ENCODE measurements at regions not wholly inside any gene's neighbourhood (a gene's known extent, or its start where the extent isn't known, plus 50 kb on each side); places are given as distances from the start of the nearest gene placed in this dataset.

GRCh38 chr21:15151385-15152103 lies 86.7 kb upstream of the NRIP1 start:
- no peak for DNase-seq (ENCODE audit: low read depth)

GRCh38 chr21:15152591-15152990 lies 87.8 kb upstream of the NRIP1 start:
- no peak for DNase-seq (ENCODE audit: low read depth)

GRCh38 chr21:15159382-15160020 lies 94.7 kb upstream of the NRIP1 start:
- DNase-seq (ENCODE audit: low read depth): no peak

GRCh38 chr21:15160136-15160535 lies 95.3 kb upstream of the NRIP1 start:
- no peak for DNase-seq (ENCODE audit: low read depth)

- DNase-seq (ENCODE audit: low read depth): no peak
Measured at GRCh38 chr21:15162921-15163320, 98.1 kb upstream of the NRIP1 start.

GRCh38 chr21:15164273-15164672 lies 99.5 kb upstream of the NRIP1 start:
- DNase-seq (ENCODE audit: low read depth): no peak

- no peak for DNase-seq (ENCODE audit: low read depth)
Measured at GRCh38 chr21:15164678-15165303, 100.0 kb upstream of the NRIP1 start.

- no peak for DNase-seq (ENCODE audit: low read depth)
Measured at GRCh38 chr21:15170614-15171013, 105.8 kb upstream of the NRIP1 start.

GRCh38 chr21:15171546-15171945 lies 106.7 kb upstream of the NRIP1 start:
- no peak for DNase-seq (ENCODE audit: low read depth)

GRCh38 chr21:15172963-15173362 lies 108.2 kb upstream of the NRIP1 start:
- DNase-seq (ENCODE audit: low read depth): no peak

GRCh38 chr21:15174923-15175322 lies 110.1 kb upstream of the NRIP1 start:
- no peak for DNase-seq (ENCODE audit: low read depth)

- no peak for DNase-seq (ENCODE audit: low read depth)
Measured at GRCh38 chr21:15182731-15183130, 117.9 kb upstream of the NRIP1 start.

- DNase-seq (ENCODE audit: low read depth): no peak
Measured at GRCh38 chr21:15183813-15184257, 119.0 kb upstream of the NRIP1 start.

GRCh38 chr21:15190412-15190811 lies 125.6 kb upstream of the NRIP1 start:
- no peak for DNase-seq (ENCODE audit: low read depth)

- no peak for DNase-seq (ENCODE audit: low read depth)
Measured at GRCh38 chr21:15190837-15191236, 126.0 kb upstream of the NRIP1 start.

GRCh38 chr21:15191342-15191741 lies 126.5 kb upstream of the NRIP1 start:
- no peak for DNase-seq (ENCODE audit: low read depth)

- no peak for DNase-seq (ENCODE audit: low read depth)
Measured at GRCh38 chr21:15192243-15192642, 127.4 kb upstream of the NRIP1 start.

GRCh38 chr21:15193937-15194336 lies 129.1 kb upstream of the NRIP1 start:
- DNase-seq (ENCODE audit: low read depth): no peak

- DNase-seq (ENCODE audit: low read depth): no peak
Measured at GRCh38 chr21:15195104-15195503, 130.3 kb upstream of the NRIP1 start.

GRCh38 chr21:15195768-15196167 lies 131.0 kb upstream of the NRIP1 start:
- no peak for DNase-seq (ENCODE audit: low read depth)

GRCh38 chr21:15197696-15198095 lies 132.9 kb upstream of the NRIP1 start:
- DNase-seq (ENCODE audit: low read depth): no peak

GRCh38 chr21:15199414-15200383 lies 134.9 kb upstream of the NRIP1 start:
- no peak for DNase-seq (ENCODE audit: low read depth)
